ENCODE measurements at regions not wholly inside any gene's neighbourhood (a gene's known extent, or its start where the extent isn't known, plus 50 kb on each side); places are given as distances from the start of the nearest gene placed in this dataset.
A peak's percentile ranks its signal among the peaks of the same experiment; 100 is the strongest.

DNA sequence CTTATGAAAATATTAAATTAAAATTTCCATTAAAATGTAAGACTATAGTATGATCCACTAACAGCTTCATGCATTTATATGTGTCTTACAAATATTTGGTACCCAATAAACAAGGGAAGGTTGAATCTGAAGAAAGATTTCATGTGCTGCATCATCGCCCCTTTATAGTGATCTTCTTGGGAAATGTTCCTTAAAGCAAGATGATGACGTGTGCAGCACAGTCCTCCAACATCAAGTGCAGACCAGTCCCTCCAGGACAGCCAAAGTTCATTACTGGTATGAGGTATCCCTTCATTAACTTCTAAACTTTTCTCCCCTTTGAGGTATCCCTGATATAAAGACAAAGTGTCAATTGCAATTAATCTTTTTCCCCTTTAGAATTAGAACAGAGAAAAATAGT lies 567.0 kb downstream of the METTL15 start:
- Histone ChIP-seq H3K36me3 (ENCODE audit: insufficient read depth, low read length) (no peaks in the 10 kb centered on the region), H3K4me3 (ENCODE audit: low read length, poor library complexity, severe bottlenecking) (no peak overlapping the region), H3K9ac (ENCODE audit: low read depth, low read length, poor library complexity, severe bottlenecking) (no peak overlapping the region), H3K9me3 (ENCODE audit: insufficient read depth, low read depth, low read length) (no peaks in the 10 kb centered on the region), H3K9me2 (replicated peaks; ENCODE audit: low read depth, low read length) (no peaks in the 10 kb centered on the region), H3K27me3 (ENCODE audit: insufficient read depth, low read length, poor library complexity, severe bottlenecking) (no peaks in the 10 kb centered on the region), H2AFZ (ENCODE audit: low read length) (no peak overlapping the region), H3K4me2 (ENCODE audit: low read depth, low read length, poor library complexity, severe bottlenecking) (no peak overlapping the region), H3K4me1 (ENCODE audit: insufficient read depth, low read length, poor library complexity, severe bottlenecking) (no peaks in the 10 kb centered on the region), H3K79me2 (ENCODE audit: insufficient read depth, low read length) (no peaks in the 10 kb centered on the region), H3F3A (ENCODE audit: low read depth) (no peaks in the 10 kb centered on the region), H4K20me1 (ENCODE audit: insufficient read depth, low read length, poor library complexity, severe bottlenecking) (no peaks in the 10 kb centered on the region)
- TF ChIP-seq, protein P1, sequence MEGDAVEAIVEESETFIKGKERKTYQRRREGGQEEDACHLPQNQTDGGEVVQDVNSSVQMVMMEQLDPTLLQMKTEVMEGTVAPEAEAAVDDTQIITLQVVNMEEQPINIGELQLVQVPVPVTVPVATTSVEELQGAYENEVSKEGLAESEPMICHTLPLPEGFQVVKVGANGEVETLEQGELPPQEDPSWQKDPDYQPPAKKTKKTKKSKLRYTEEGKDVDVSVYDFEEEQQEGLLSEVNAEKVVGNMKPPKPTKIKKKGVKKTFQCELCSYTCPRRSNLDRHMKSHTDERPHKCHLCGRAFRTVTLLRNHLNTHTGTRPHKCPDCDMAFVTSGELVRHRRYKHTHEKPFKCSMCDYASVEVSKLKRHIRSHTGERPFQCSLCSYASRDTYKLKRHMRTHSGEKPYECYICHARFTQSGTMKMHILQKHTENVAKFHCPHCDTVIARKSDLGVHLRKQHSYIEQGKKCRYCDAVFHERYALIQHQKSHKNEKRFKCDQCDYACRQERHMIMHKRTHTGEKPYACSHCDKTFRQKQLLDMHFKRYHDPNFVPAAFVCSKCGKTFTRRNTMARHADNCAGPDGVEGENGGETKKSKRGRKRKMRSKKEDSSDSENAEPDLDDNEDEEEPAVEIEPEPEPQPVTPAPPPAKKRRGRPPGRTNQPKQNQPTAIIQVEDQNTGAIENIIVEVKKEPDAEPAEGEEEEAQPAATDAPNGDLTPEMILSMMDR (conservative IDR thresholded peaks at IDR 0.05; ENCODE audit: low read length), result no peak
- no peak for TF ChIP-seq EZH2phosphoT487 (IDR thresholded peaks at IDR 0.05; ENCODE audit: borderline replicate concordance)

DNA sequence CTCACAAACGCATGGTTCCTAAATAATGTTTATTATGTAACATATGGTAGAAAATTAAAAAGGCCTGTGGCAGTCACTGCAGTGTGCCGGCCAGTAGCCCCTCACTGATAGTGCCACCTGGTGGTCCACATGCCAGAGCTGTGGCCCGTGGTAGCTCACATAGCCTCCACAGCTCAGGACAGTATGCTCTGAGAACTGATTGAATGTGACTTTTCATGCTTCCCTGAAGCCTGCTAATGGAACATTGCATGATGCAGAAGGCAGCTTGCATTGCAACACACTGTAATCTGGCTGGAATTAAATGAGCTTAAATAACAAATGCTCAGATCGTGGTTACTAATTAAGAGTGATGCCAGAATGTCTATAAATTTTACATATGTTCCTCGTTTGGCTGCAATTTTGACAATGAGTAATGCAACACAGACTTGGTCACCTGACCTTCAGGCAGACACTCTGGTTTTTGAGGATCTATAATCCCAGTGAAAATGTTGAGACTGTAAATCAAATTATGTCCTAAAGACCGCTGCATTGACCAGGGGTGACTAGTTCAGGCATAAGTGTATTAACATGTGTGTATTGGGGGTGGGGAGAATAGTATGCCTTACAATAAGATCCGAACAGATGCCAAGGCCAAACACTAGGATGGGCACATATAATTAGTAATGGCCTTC lies 566.4 kb downstream of the METTL15 start:
- Histone ChIP-seq H3K9ac (ENCODE audit: low read depth, low read length, poor library complexity, severe bottlenecking) (no peak overlapping the region), H3K9me3 (ENCODE audit: insufficient read depth, low read depth, low read length) (no peaks in the 10 kb centered on the region), H3K4me3 (ENCODE audit: low read length, poor library complexity, severe bottlenecking) (no peak overlapping the region), H2AFZ (ENCODE audit: low read length) (no peak overlapping the region), H3K9me2 (replicated peaks; ENCODE audit: low read depth, low read length) (no peaks in the 10 kb centered on the region), H3K79me2 (ENCODE audit: insufficient read depth, low read length) (no peaks in the 10 kb centered on the region), H3K4me1 (ENCODE audit: insufficient read depth, low read length, poor library complexity, severe bottlenecking) (no peaks in the 10 kb centered on the region), H3K36me3 (ENCODE audit: insufficient read depth, low read length) (no peaks in the 10 kb centered on the region), H4K20me1 (ENCODE audit: insufficient read depth, low read length, poor library complexity, severe bottlenecking) (no peaks in the 10 kb centered on the region), H3K27me3 (ENCODE audit: insufficient read depth, low read length, poor library complexity, severe bottlenecking) (no peaks in the 10 kb centered on the region), H3F3A (ENCODE audit: low read depth) (no peaks in the 10 kb centered on the region), H3K4me2 (ENCODE audit: low read depth, low read length, poor library complexity, severe bottlenecking) (no peak overlapping the region)
- TF ChIP-seq, protein P1 (conservative IDR thresholded peaks at IDR 0.05; ENCODE audit: low read length), result peak; percentile 68
- TF ChIP-seq EZH2phosphoT487 (IDR thresholded peaks at IDR 0.05; ENCODE audit: borderline replicate concordance), result no peak

DNA sequence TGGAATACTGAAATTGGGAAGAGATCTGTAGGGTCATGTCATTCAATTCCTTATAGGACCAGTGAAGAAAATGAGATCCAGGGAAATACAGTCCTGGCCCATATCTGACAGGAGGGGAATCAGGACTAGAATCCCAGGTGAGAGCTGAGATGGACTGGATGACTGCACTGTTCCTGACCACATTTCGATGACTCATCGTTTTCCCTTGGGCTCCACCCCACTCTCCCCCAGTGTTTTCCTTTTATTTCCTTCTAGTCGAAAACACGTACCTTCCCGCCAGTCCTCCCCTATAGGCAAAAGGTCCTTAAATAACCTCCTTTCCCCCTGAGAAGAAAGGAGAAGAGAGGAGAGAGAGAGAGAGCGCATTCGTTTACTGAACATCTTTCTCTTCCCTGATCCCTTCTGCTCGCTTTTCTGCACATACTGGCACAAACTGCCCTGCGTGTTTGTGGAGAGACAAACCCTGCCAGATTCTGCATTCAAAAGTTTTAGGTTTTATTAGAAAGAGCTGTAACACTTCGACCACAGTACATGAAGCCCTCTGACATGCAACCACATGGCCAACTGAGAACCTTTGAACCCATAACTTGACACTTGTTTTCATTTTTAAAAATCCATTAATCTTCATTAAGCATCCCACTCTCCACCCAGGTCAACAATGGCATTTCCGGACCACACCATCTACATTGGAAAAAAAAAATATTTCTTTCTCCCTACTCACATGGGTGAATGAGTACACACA lies 565.7 kb downstream of the METTL15 start:
- no peak overlapping the region for H3K4me3 ChIP-seq (ENCODE audit: low read length, poor library complexity, severe bottlenecking)
- no peaks in the 10 kb centered on the region for H3K36me3 ChIP-seq (ENCODE audit: insufficient read depth, low read length)
- H3K79me2 ChIP-seq (ENCODE audit: insufficient read depth, low read length), result no peaks in the 10 kb centered on the region
- H3K27me3 ChIP-seq (ENCODE audit: insufficient read depth, low read length, poor library complexity, severe bottlenecking), result no peaks in the 10 kb centered on the region
- no peak overlapping the region for H3K4me2 ChIP-seq (ENCODE audit: low read depth, low read length, poor library complexity, severe bottlenecking)
- H3F3A ChIP-seq (ENCODE audit: low read depth), result no peaks in the 10 kb centered on the region
- TF ChIP-seq, protein P1 (conservative IDR thresholded peaks at IDR 0.05; ENCODE audit: low read length), result no peak
- TF ChIP-seq EZH2phosphoT487 (IDR thresholded peaks at IDR 0.05; ENCODE audit: borderline replicate concordance), result no peak
- no peak overlapping the region for H3K9ac ChIP-seq (ENCODE audit: low read depth, low read length, poor library complexity, severe bottlenecking)
- H3K9me2 ChIP-seq (replicated peaks; ENCODE audit: low read depth, low read length), result no peaks in the 10 kb centered on the region
- no peak overlapping the region for H2AFZ ChIP-seq (ENCODE audit: low read length)
- H4K20me1 ChIP-seq (ENCODE audit: insufficient read depth, low read length, poor library complexity, severe bottlenecking), result no peaks in the 10 kb centered on the region
- no peaks in the 10 kb centered on the region for H3K4me1 ChIP-seq (ENCODE audit: insufficient read depth, low read length, poor library complexity, severe bottlenecking)
- no peaks in the 10 kb centered on the region for H3K9me3 ChIP-seq (ENCODE audit: insufficient read depth, low read depth, low read length)

Data from Loucy (cell line).